Ovary (tissue), 3 donors: ENCODE measurements at regions not wholly inside any gene's neighbourhood (a gene's known extent, or its start where the extent isn't known, plus 50 kb on each side); places are given as distances from the start of the nearest gene placed in this dataset.

Experiments
- CTCF ChIP-seq, 3 donors: fragments of 450-650 bp in 2 of 3; fragments of 200-600 bp in 1 of 3; IDR thresholded peaks; one replicate each; pipeline versions ENCODE4 v1.5.1 to v1.8.0; 2016 to 2022; ENCODE audit warnings: antibody characterized with exemption in 3 of 3, mild to moderate bottlenecking in 1 of 3
- EP300 ChIP-seq: sonication (generic); formaldehyde crosslinking; IDR thresholded peaks from one replicate; pipeline ENCODE4 v1.6.1; 2017; ENCODE audit warnings: antibody characterized with exemption
- POLR2A ChIP-seq: fragments of 450-650 bp; IDR thresholded peaks from one replicate; pipeline ENCODE4 v1.6.1; 2017; ENCODE audit warnings: antibody characterized with exemption, mild to moderate bottlenecking, moderate library complexity
- donor health status: DM: no; HTN: no; CAD: no.

GRCh38 chr5:156164306-156164705, 162.7 kb upstream of the SGCD start:
- TF ChIP-seq CTCF (IDR thresholded peaks at IDR 0.05) = no peak
- TF ChIP-seq POLR2A = no peak
- no peak for TF ChIP-seq EP300
